ENCODE measurements at regions not wholly inside any gene's neighbourhood (a gene's known extent, or its start where the extent isn't known, plus 50 kb on each side); places are given as distances from the start of the nearest gene placed in this dataset.

- TF ChIP-seq CTCF (conservative IDR thresholded peaks at IDR 0.05; ENCODE audit: low read depth, low read length), result no peak
- no peak for TF ChIP-seq EZH2 (IDR thresholded peaks at IDR 0.05; ENCODE audit: borderline replicate concordance, low read depth, low read length, poor library complexity, severe bottlenecking)
Measured at GRCh38 chr14:26078561-26078960, 519.3 kb downstream of the NOVA1 start.

Measured in A673 (cell line).